ENCODE measurements at regions not wholly inside any gene's neighbourhood (a gene's known extent, or its start where the extent isn't known, plus 50 kb on each side); places are given as distances from the start of the nearest gene placed in this dataset.

DNA sequence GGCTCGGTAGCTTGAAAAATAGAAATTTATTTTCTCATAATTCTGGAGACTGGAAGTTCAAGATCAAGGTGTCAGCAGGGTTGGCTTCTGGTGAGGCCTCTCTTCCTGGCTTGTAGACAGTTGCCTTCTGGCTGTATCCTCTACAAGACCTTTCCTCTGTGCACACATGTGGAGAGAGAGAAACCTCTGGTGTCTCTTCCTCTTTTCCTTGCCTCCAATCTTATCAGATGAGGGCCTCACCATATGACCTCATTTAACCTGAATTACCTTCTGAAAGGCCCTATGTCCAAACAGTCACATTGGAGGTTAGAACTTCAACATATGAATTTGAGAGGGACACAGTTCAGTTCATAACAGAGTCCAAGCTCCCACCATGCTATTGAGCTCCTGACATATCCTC is 166.4 kb downstream of the TTC8 start:
- no peaks in the 10 kb centered on the region for H3K27me3 Mint-ChIP-seq
- no peaks in the 10 kb centered on the region for H3K4me1 Mint-ChIP-seq
- ChIA-PET CTCF (no interaction called here), POLR2A (no interaction called here)
- no peaks in the 10 kb centered on the region for H3K9me3 Mint-ChIP-seq
- H3K4me3 Mint-ChIP-seq = no peak overlapping the region
- no peak overlapping the region for H3K27ac Mint-ChIP-seq
- H3K36me3 Mint-ChIP-seq (ENCODE audit: low read depth) = no peaks in the 10 kb centered on the region
- no peak for DNase-seq

- H3K4me3 Mint-ChIP-seq = no peak overlapping the region
- H3K9me3 Mint-ChIP-seq = no peaks in the 10 kb centered on the region
- POLR2A ChIA-PET = no interaction called here
- DNase-seq = no peak
- H3K27me3 Mint-ChIP-seq = no peaks in the 10 kb centered on the region
- H3K27ac Mint-ChIP-seq = no peak overlapping the region
- CTCF ChIA-PET = no interaction called here
- H3K36me3 Mint-ChIP-seq (ENCODE audit: low read depth) = no peaks in the 10 kb centered on the region
- no peaks in the 10 kb centered on the region for H3K4me1 Mint-ChIP-seq
Observed at GRCh38 chr14:88992011-88992410, 167.6 kb downstream of the TTC8 start.

DNA sequence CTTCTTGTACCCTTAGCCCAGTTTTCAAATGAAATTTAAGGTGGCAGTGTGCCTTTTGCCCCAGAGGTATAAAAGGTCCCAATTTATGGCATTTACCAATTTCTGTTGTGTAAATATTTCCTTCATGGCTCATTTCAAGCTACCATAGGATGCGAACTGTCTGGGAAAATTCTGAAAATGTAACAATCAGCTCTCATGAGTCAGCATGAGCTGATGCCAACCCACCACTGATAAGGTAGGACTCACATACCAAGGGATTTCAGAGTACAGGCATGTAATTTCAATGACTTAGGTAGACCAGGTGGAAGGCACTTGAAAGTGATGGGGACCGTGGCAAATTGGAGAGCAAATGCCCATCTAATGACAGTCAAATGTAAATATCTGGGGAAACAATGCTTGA is 169.5 kb downstream of the TTC8 start:
- no peaks in the 10 kb centered on the region for H3K36me3 Mint-ChIP-seq (ENCODE audit: low read depth)
- no peak overlapping the region for H3K4me3 Mint-ChIP-seq
- H3K27me3 Mint-ChIP-seq = peaks cover 3% of the 10 kb centered on the region
- no peak for DNase-seq
- H3K4me1 Mint-ChIP-seq = no peaks in the 10 kb centered on the region
- H3K9me3 Mint-ChIP-seq = no peaks in the 10 kb centered on the region
- CTCF ChIA-PET = interaction anchor here (0.7 kb wide), 1 partner anchor 1059 kb away, joined by 3 read pairs; no protein-coding TSS in a partner anchor
- no peak overlapping the region for H3K27ac Mint-ChIP-seq
- POLR2A ChIA-PET = no interaction called here

GRCh38 chr14:88995437-88996198 is 171.2 kb downstream of the TTC8 start:
- H3K27me3 Mint-ChIP-seq = peaks cover 3% of the 10 kb centered on the region
- no peak overlapping the region for H3K4me3 Mint-ChIP-seq
- POLR2A ChIA-PET = no interaction called here
- no peak overlapping the region for H3K27ac Mint-ChIP-seq
- H3K36me3 Mint-ChIP-seq (ENCODE audit: low read depth) = no peaks in the 10 kb centered on the region
- CTCF ChIA-PET = no interaction called here
- no peaks in the 10 kb centered on the region for H3K4me1 Mint-ChIP-seq
- no peak for DNase-seq
- no peaks in the 10 kb centered on the region for H3K9me3 Mint-ChIP-seq

DNA sequence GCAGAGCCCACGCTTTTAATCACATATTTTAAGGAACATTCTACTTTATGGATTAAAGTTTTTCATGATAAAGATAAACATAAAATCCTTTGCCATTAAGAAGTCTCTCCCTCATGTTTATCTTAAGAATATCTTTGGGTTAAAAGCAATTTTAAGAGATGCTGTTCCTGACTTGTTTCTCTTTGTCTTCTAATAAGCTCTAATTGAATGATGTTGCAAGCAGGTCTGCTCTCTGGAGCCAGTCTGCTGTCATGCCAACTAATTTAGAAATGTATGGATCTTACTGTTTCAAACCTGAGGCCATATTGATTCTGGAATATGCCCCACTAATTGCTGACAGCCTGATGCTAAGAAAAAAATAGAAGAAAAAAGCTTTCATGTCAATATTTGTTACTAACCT is 173.6 kb downstream of the TTC8 start:
- Mint-ChIP-seq H3K27ac (no peak overlapping the region), H3K36me3 (ENCODE audit: low read depth) (no peaks in the 10 kb centered on the region), H3K9me3 (no peaks in the 10 kb centered on the region), H3K4me1 (no peaks in the 10 kb centered on the region), H3K27me3 (peaks cover 3% of the 10 kb centered on the region), H3K4me3 (no peak overlapping the region)
- no peak for DNase-seq
- CTCF ChIA-PET = no interaction called here
- POLR2A ChIA-PET = no interaction called here

DNA sequence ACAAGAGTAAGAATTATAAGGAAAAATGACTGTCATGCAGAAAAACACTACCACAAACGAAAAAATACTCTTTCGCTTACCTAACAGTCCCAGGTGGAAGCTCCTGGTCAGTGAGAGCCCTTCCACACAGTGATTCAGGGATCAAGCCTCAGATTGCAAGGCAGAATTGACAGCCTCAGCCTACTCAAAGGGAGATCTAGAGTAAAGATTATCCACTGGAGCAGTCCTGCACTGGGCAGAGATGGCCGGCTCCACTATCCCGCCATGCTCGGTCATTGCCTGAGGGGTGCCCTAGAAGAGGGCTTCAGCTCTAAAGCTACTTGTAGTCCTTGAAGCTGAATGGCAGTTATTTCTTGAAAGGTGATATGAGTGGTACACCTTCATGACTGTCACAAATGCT is 174.7 kb downstream of the TTC8 start:
- Mint-ChIP-seq H3K4me3 (no peak overlapping the region), H3K27me3 (peaks cover 3% of the 10 kb centered on the region), H3K36me3 (ENCODE audit: low read depth) (no peaks in the 10 kb centered on the region), H3K9me3 (no peaks in the 10 kb centered on the region), H3K4me1 (no peaks in the 10 kb centered on the region), H3K27ac (no peak overlapping the region)
- CTCF ChIA-PET = no interaction called here
- POLR2A ChIA-PET = no interaction called here
- no peak for DNase-seq

DNA sequence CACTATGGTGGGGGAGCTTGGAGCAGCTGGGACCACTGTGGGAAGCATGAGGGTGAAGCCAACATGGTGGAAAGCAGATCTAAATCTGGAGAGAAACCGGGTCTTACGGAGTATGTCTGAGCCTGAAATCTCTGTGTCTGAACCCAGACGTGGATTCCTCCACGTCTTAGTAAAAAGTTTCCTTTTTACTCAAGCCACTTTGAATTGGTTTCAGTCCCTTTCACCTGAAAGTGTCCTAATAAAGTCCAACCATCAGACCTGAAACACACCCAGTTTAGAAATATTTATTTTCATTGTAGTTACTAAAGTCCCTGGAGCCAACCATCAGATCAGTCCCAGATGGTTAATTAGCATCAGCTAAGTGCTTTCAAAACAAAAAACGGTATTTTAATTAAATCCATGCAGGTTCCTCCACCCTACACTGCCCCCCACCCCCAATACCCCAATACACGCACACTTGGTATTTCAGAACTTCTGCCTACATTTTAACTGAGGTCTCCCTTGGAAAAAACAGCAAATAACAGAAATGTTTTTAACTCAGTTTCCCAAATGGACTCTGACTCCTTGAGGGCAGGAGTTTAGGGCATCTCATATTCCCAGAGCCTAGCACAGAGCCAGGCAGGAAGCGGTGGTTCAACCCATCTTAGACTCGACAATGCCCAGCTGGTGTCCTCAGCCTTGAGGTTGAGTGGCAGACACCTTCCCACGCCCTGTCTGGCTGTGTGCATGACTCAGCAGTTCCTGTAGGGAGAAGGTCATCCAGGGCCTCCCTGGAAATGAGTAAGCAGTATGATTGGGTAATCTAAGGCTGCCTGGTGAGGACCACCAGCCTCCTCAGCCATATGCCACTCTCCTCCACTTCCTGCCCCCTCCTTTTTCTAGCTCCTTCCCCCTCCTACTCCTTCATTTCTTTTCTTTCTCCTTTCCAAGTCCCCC is 175.8 kb downstream of the TTC8 start:
- H3K4me1 Mint-ChIP-seq = no peaks in the 10 kb centered on the region
- ChIA-PET CTCF (no interaction called here), POLR2A (no interaction called here)
- H3K9me3 Mint-ChIP-seq = no peaks in the 10 kb centered on the region
- no peaks in the 10 kb centered on the region for H3K36me3 Mint-ChIP-seq (ENCODE audit: low read depth)
- H3K27ac Mint-ChIP-seq = no peak overlapping the region
- peaks cover 3% of the 10 kb centered on the region for H3K27me3 Mint-ChIP-seq
- DNase-seq = no peak
- no peak overlapping the region for H3K4me3 Mint-ChIP-seq

- H3K4me3 Mint-ChIP-seq = no peak overlapping the region
- H3K27ac Mint-ChIP-seq = no peak overlapping the region
- ChIA-PET CTCF (no interaction called here), POLR2A (no interaction called here)
- no peaks in the 10 kb centered on the region for H3K4me1 Mint-ChIP-seq
- no peaks in the 10 kb centered on the region for H3K27me3 Mint-ChIP-seq
- no peak for DNase-seq
- H3K9me3 Mint-ChIP-seq = no peaks in the 10 kb centered on the region
- no peaks in the 10 kb centered on the region for H3K36me3 Mint-ChIP-seq (ENCODE audit: low read depth)
Observed at GRCh38 chr14:89004166-89004565, 179.7 kb downstream of the TTC8 start.

- Mint-ChIP-seq H3K9me3 (no peaks in the 10 kb centered on the region), H3K4me3 (no peak overlapping the region), H3K27ac (no peak overlapping the region), H3K4me1 (no peaks in the 10 kb centered on the region), H3K36me3 (ENCODE audit: low read depth) (no peaks in the 10 kb centered on the region), H3K27me3 (peaks cover 6% of the 10 kb centered on the region)
- CTCF ChIA-PET = no interaction called here
- no peak for DNase-seq
- POLR2A ChIA-PET = no interaction called here
Observed at GRCh38 chr14:89007906-89008305, 183.5 kb downstream of the TTC8 start.

DNA sequence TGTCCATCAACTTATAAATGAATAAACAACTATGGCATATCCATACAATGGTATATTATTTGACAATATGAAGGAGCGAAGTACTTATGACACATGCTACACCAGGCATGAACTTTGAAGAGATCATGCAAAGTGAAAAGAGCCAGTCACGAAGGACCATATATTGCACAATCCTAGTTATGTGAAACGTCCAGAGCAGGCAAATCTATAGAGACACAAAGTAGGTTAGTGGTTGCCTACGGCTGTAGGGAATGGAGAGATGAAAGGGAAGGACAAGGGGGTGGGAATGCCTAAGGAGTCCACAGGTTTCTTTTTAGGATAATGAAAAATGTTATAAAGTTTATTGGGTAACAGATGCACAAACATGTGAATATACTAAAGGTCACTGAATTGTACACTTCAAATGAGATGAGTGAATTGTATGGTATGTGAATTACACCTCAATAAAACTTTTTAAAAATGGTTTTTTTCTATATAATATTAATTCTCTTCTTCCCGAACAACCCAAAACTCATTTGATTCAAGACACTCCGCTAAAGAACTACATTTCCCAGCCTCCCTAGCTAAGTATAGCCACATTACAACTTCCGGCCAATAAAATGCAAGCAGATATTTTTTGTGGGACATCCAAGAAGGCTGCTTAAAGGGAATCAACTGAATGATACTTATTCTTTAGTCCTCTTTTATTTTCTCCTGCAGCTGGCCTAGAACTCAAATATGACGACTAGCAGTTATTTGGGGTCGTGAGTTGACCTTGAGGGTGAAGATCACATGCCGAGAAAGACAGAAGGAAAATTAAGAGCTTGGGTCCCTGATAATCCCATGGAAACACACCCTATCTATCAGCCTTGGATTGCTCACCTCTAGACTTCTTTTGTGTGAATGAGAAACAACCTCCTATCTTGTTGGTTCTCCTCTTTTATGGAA is 187.2 kb downstream of the TTC8 start:
- no peak for DNase-seq
- Mint-ChIP-seq H3K9me3 (no peaks in the 10 kb centered on the region), H3K27me3 (peaks cover 15% of the 10 kb centered on the region), H3K4me3 (no peak overlapping the region), H3K27ac (no peak overlapping the region), H3K36me3 (ENCODE audit: low read depth) (no peaks in the 10 kb centered on the region), H3K4me1 (no peaks in the 10 kb centered on the region)
- CTCF ChIA-PET = interaction anchor here (1.2 kb wide), 1 partner anchor 16 kb away, joined by 3 read pairs; no protein-coding TSS in a partner anchor
- POLR2A ChIA-PET = no interaction called here

DNA sequence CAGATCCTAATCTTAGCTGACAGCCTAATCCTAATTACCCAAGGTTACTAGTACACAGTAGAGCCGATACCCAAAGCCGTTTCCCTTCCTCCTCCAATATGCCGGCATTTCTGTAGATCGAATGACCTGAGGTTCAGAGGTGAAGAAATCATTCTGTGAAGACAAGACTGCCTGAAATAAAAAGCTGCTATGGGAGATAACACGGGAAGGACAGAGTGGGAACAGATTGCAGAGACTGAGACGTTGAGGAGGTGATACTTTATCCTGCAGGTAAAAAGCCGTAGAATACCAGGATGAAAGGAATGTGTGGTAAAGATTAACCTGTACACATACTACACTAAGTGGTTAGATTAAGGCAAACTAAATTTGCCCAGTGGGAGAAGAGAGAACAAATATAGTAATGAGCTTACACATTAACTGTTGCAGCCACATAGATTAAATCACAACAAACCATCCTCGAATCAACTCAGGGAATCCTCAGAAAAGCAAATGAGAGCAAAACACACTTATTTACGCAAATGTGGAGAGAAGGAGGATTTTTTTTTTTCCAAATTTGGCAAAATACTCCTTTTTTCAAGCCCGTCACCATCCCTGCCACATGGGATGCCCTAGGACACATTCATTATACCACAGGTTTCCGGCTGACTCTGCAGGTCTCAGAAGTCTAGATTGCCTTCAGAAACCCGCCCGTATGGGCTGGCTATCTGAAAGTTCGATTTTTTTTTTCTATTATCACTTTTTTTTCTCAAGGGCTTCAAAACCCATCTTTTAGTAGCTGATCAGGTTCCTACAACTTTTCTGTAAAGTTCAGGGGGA is 188.0 kb downstream of the TTC8 start:
- ChIA-PET POLR2A (no interaction called here), CTCF (interaction anchor here (1.2 kb wide), 1 partner anchor 15 kb away, joined by 3 read pairs; no protein-coding TSS in a partner anchor)
- Mint-ChIP-seq H3K27ac (no peak overlapping the region), H3K36me3 (ENCODE audit: low read depth) (no peaks in the 10 kb centered on the region), H3K27me3 (peaks cover 15% of the 10 kb centered on the region), H3K9me3 (no peaks in the 10 kb centered on the region), H3K4me3 (no peak overlapping the region), H3K4me1 (no peaks in the 10 kb centered on the region)
- DNase-seq = no peak

DNA sequence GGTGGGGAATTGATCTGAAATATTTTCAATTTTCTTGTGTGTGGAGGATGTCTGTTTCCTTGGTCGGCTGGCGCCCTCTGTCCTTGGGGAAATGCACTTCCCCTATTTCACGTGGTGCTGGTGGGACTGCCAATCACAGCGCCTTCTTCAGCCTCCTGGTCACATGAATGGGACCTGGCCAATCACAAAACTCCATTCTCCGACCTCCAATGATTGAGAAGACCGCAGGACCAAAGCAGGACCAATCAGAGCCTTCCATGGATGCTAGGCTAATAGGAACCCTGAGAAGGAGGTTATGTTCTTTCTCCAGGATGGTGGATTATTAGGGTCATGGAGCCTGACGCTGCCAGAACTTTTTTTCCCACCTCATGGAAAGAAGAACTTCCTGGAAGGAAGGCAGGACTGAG is 188.7 kb downstream of the TTC8 start:
- CTCF ChIA-PET = no interaction called here
- Mint-ChIP-seq H3K27ac (no peak overlapping the region), H3K9me3 (no peaks in the 10 kb centered on the region), H3K4me3 (no peak overlapping the region), H3K36me3 (ENCODE audit: low read depth) (no peaks in the 10 kb centered on the region), H3K4me1 (no peaks in the 10 kb centered on the region), H3K27me3 (peaks cover 15% of the 10 kb centered on the region)
- no peak for DNase-seq
- POLR2A ChIA-PET = no interaction called here
